ENCODE measurements at regions not wholly inside any gene's neighbourhood (a gene's known extent, or its start where the extent isn't known, plus 50 kb on each side); places are given as distances from the start of the nearest gene placed in this dataset.
A peak's percentile ranks its signal among the peaks of the same experiment; 100 is the strongest.

DNA sequence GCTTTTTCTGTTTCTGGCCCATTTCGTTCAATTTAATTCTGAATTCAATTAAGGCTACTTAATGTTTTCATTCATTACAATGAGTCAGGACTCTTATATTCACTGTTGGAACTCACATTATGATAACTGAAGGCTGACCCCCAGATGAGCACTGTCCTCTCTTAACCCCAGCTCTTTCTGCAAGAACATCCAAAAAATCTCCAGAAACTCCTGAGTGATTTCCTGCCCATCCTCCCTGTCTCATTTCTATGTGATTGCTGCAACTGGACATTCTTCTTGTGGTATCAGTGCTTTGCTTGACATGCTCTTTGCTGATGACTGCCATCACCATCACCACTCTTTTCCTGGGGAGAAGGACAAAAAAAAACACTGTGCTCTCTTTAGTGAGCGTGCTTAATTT is 240.3 kb downstream of the SPRY2 start:
- Histone ChIP-seq H2BK20ac (ENCODE audit: low read depth, low read length) (no peak overlapping the region), H3K56ac (ENCODE audit: extremely low read depth, insufficient read depth, low read length) (no peak overlapping the region), H3K79me1 (ENCODE audit: low read depth in 1 of 2, low read length in 2 of 2) (no peaks in the 10 kb centered on the region), H4K8ac (ENCODE audit: low read depth in 2 of 2, low read length in 2 of 2) (no peak overlapping the region), H3K27me3 (ENCODE audit: control insufficient read depth, insufficient read depth, low read length) (no peaks in the 10 kb centered on the region), H3K9me3 (ENCODE audit: control insufficient read depth, insufficient read depth, low read length) (no peaks in the 10 kb centered on the region), H2AFZ (replicated peaks; ENCODE audit: low read length, poor library complexity) (no peak overlapping the region), H3K4ac (ENCODE audit: low read depth, low read length) (no peak overlapping the region), H2AK5ac (ENCODE audit: low read depth, low read length) (no peak overlapping the region), H3K23ac (ENCODE audit: low read depth, low read length) (no peak overlapping the region), H2BK120ac (ENCODE audit: low read depth, low read length) (no peak overlapping the region), H3K27ac (ENCODE audit: insufficient read depth, low read length) (no peak overlapping the region), H3K9me1 (ENCODE audit: insufficient read depth, low read length) (no peaks in the 10 kb centered on the region), H2BK5ac (ENCODE audit: low read depth, low read length, poor library complexity, severe bottlenecking) (no peak overlapping the region), H4K91ac (ENCODE audit: insufficient read depth, low read depth, low read length) (no peak overlapping the region), H3K36me3 (ENCODE audit: control insufficient read depth, insufficient read depth, low read length) (no peaks in the 10 kb centered on the region), H3K14ac (replicated peaks; ENCODE audit: low read depth, low read length) (no peak overlapping the region), H3K4me1 (ENCODE audit: control insufficient read depth, insufficient read depth, low read length) (no peaks in the 10 kb centered on the region), H2BK15ac (ENCODE audit: low read depth, low read length) (no peak overlapping the region), H3K4me2 (ENCODE audit: low read depth, low read length) (no peak overlapping the region), H3K9ac (ENCODE audit: low read depth, low read length) (no peak overlapping the region), H3K18ac (ENCODE audit: low read depth, low read length) (no peak overlapping the region), H4K20me1 (ENCODE audit: insufficient read depth, low read length) (no peaks in the 10 kb centered on the region), H4K5ac (ENCODE audit: low read depth, low read length) (no peak overlapping the region), H2AK9ac (replicated peaks; ENCODE audit: low read depth, low read length, poor library complexity) (no peak overlapping the region), H3K4me3 (ENCODE audit: insufficient read depth, low read depth, low read length) (no peak overlapping the region)
- in situ Hi-C loops (cut with MboI; ENCODE audit: low sequenced_read_pairs) (no loop called here), intact Hi-C loops (cut with micrococcal nuclease) (no loop called here), dilution Hi-C loops (cut with HindIII; ENCODE audit: low sequenced_read_pairs, unreplicated experiment) (no loop called here)
- no TSS peak for BruUV-seq (replicated peaks)
- TF ChIP-seq FOS (IDR thresholded peaks at IDR 0.05; ENCODE audit: low read depth, low read length) (no peak), CEBPB (IDR thresholded peaks at IDR 0.05; ENCODE audit: low read depth, low read length) (peak; percentile 22; the same call in 1 of the 2 replicates)
- ChIA-PET POLR2A (ENCODE audit: unreplicated experiment) (no interaction called here), CTCF (no interaction called here)
- WGBS, 2 experiments (ENCODE audit: extremely low coverage in 2 of 2, insufficient read length in 1 of 2), result 100% methylated on average over 1 of the region's 2 CpGs; no CpG with 5 or more reads in 1 of the 2 experiments
- ATAC-seq (ENCODE audit: low read depth) (peak; percentile 62), DNase-seq (peak; percentile 53)

Measured in IMR-90 (cell line).